H9 (cell line): ENCODE measurements at regions not wholly inside any gene's neighbourhood (a gene's known extent, or its start where the extent isn't known, plus 50 kb on each side); places are given as distances from the start of the nearest gene placed in this dataset.

ENCODE experiments used
- DNase-seq: peaks from one replicate; pipeline ENCODE4 v3.0.0-alpha.2; 2017
- H2AFZ ChIP-seq: one replicate; pipeline ENCODE4 v1.6.1; 2013; ENCODE audit warnings: mild to moderate bottlenecking, low read length, control low read depth, moderate library complexity
- H2AK5ac ChIP-seq: 2 replicates; pipeline ENCODE4 v1.6.1; 2013; ENCODE audit warnings: low read length, control low read depth, mixed read lengths; ENCODE audit not compliant: insufficient read length
- H2BK120ac ChIP-seq: one replicate; pipeline ENCODE4 v1.6.1; 2013; ENCODE audit warnings: low read depth, mild to moderate bottlenecking, low read length, control low read depth, inconsistent platforms; ENCODE audit not compliant: poor library complexity, severe bottlenecking
- H2BK12ac ChIP-seq: 2 replicates; pipeline ENCODE4 v1.6.1; 2013; ENCODE audit warnings: low read length, control low read depth, mixed read lengths, low read depth; ENCODE audit not compliant: insufficient read length
- H2BK15ac ChIP-seq: 2 replicates; pipeline ENCODE4 v1.6.1; 2013; ENCODE audit warnings: low read depth, low read length, control low read depth
- H2BK20ac ChIP-seq: one replicate; pipeline ENCODE4 v1.6.1; 2013; ENCODE audit warnings: low read depth, mild to moderate bottlenecking, low read length, control low read depth, inconsistent platforms; ENCODE audit not compliant: poor library complexity, severe bottlenecking
- H2BK5ac ChIP-seq: 2 replicates; pipeline ENCODE4 v1.6.1; 2013; ENCODE audit warnings: low read length, control low read depth, mixed read lengths; ENCODE audit not compliant: insufficient read length
- H3K14ac ChIP-seq: 2 replicates; pipeline ENCODE4 v1.6.1; 2013; ENCODE audit warnings: low read length, control low read depth; ENCODE audit not compliant: insufficient read depth
- H3K18ac ChIP-seq: 2 replicates; pipeline ENCODE4 v1.6.1; 2013; ENCODE audit warnings: low read depth, mild to moderate bottlenecking, mixed read lengths, low read length, control low read depth; ENCODE audit not compliant: insufficient read length
- H3K23ac ChIP-seq: 2 replicates; pipeline ENCODE4 v1.6.1; 2013; ENCODE audit warnings: low read length, control low read depth, mixed read lengths, low read depth; ENCODE audit not compliant: insufficient read length
- H3K23me2 ChIP-seq: 2 replicates; pipeline ENCODE4 v1.6.1; 2013; ENCODE audit warnings: low read depth, mild to moderate bottlenecking, mixed read lengths, low read length, control low read depth; ENCODE audit not compliant: insufficient read length, poor library complexity, severe bottlenecking
- H3K27ac ChIP-seq: 2 replicates; pipeline ENCODE4 v1.5.1; 2013; ENCODE audit warnings: low read length, control low read depth, mixed read lengths, low read depth; ENCODE audit not compliant: insufficient read length
- H3K27me3 ChIP-seq: 2 replicates; pipeline ENCODE4 v1.6.1; 2013; ENCODE audit warnings: low read length, control low read depth, inconsistent platforms; ENCODE audit not compliant: insufficient read depth
- H3K4ac ChIP-seq: 2 replicates; pipeline ENCODE4 v1.6.1; 2013; ENCODE audit warnings: low read depth, mild to moderate bottlenecking, control low read depth, inconsistent platforms, low read length, moderate library complexity
- H3K4me1 ChIP-seq: 2 replicates; pipeline ENCODE4 v1.6.1; 2013; ENCODE audit warnings: low read length, control low read depth, inconsistent platforms; ENCODE audit not compliant: insufficient read depth
- H3K4me2 ChIP-seq: 2 replicates; pipeline ENCODE4 v1.6.1; 2013; ENCODE audit warnings: low read length, control low read depth, mixed read lengths; ENCODE audit not compliant: insufficient read length, insufficient read depth
- H3K56ac ChIP-seq: 2 replicates; pipeline ENCODE4 v1.6.1; 2013; ENCODE audit warnings: low read depth, mild to moderate bottlenecking, mixed read lengths, low read length, control low read depth; ENCODE audit not compliant: insufficient read length
- H3K79me1 ChIP-seq: 2 replicates; pipeline ENCODE4 v1.6.1; 2013; ENCODE audit warnings: low read depth, mild to moderate bottlenecking, moderate library complexity, low read length, control low read depth, inconsistent platforms; ENCODE audit not compliant: insufficient read depth, poor library complexity, severe bottlenecking
- H3K79me2 ChIP-seq: 2 replicates; pipeline ENCODE4 v1.6.1; 2013; ENCODE audit warnings: low read length, control low read depth, inconsistent platforms; ENCODE audit not compliant: insufficient read depth
- H3K9ac ChIP-seq: 2 replicates; pipeline ENCODE4 v1.6.1; 2013; ENCODE audit warnings: low read length, control low read depth, mixed read lengths; ENCODE audit not compliant: insufficient read length; ENCODE audit errors: extremely low read depth
- H3K9me3 ChIP-seq: one replicate; pipeline ENCODE4 v1.6.1; 2013; ENCODE audit warnings: low read depth, low read length, inconsistent platforms; ENCODE audit not compliant: control insufficient read depth
- H3T11ph ChIP-seq: one replicate; pipeline ENCODE4 v1.6.1; 2013; ENCODE audit warnings: mild to moderate bottlenecking, low read length, control low read depth, inconsistent platforms
- H4K20me1 ChIP-seq: one replicate; pipeline ENCODE4 v1.6.1; 2013; ENCODE audit not compliant: control insufficient read depth, insufficient read length, insufficient read depth
- H4K5ac ChIP-seq: 2 replicates; pipeline ENCODE4 v1.6.1; 2013; ENCODE audit warnings: low read depth, mild to moderate bottlenecking, mixed read lengths, low read length, control low read depth; ENCODE audit not compliant: insufficient read length
- H4K8ac ChIP-seq: replicated peaks from 2 replicates; pipeline ENCODE4 v1.6.1; 2013; ENCODE audit warnings: low read length, control low read depth, mixed read lengths, low read depth; ENCODE audit not compliant: insufficient read length
- H4K91ac ChIP-seq: 2 replicates; pipeline ENCODE4 v1.6.1; 2013; ENCODE audit warnings: low read depth, mild to moderate bottlenecking, moderate library complexity, mixed read lengths, low read length, control low read depth; ENCODE audit not compliant: insufficient read length
- H3K27ac Mint-ChIP-seq, 3 experiments: 2 replicates in 2 of 3; 3 replicates in 1 of 3; pipeline ENCODE4 v1.8.0; 2020 to 2021; ENCODE audit warnings: mixed read lengths in 3 of 3, mild to moderate bottlenecking in 1 of 3, moderate library complexity in 1 of 3
- H3K27me3 Mint-ChIP-seq: 2 replicates; pipeline ENCODE4 v1.8.0; 2021; ENCODE audit warnings: low read depth, mild to moderate bottlenecking, moderate library complexity, mixed read lengths
- H3K36me3 Mint-ChIP-seq, 3 experiments: 2 replicates in 2 of 3; 3 replicates in 1 of 3; pipeline ENCODE4 v1.8.0; 2020 to 2021; ENCODE audit warnings: low read depth in 3 of 3, mixed read lengths in 3 of 3; ENCODE audit not compliant: insufficient read depth in 1 of 3
- H3K4me1 Mint-ChIP-seq, 2 experiments: 2 replicates each; pipeline ENCODE4 v1.8.0; 2020; ENCODE audit warnings: mixed read lengths in 2 of 2
- H3K4me3 Mint-ChIP-seq, 2 experiments: 2 replicates in 1 of 2; 3 replicates in 1 of 2; pipeline ENCODE4 v1.8.0; 2020 to 2021; ENCODE audit warnings: mild to moderate bottlenecking in 2 of 2, mixed read lengths in 2 of 2, moderate library complexity in 1 of 2
- H3K9me3 Mint-ChIP-seq, 2 experiments: 2 replicates in 1 of 2; 3 replicates in 1 of 2; pipeline ENCODE4 v1.8.0; 2020; ENCODE audit warnings: mild to moderate bottlenecking in 2 of 2, mixed read lengths in 2 of 2, moderate library complexity in 1 of 2
- WGBS: extraction: QIAGEN DNeasy Blood & Tissue Kit; methylation state at CpG from one replicate; pipeline ENCODE4 v1.1.7; 2013; ENCODE audit warnings: missing lambda C conversion rate, low lambda C conversion rate, mixed read lengths; ENCODE audit not compliant: insufficient read length; ENCODE audit errors: extremely low coverage; 5-methylcytosine and 5-hydroxymethylcytosine counted together
- TF ChIP-seq, protein P1 (sequence below): fragments of 200-600 bp; sonication (generic); conservative IDR thresholded peaks from 3 replicates; pipeline ENCODE4 v1.8.0; 2021; ENCODE audit warnings: antibody characterized with exemption, mild to moderate bottlenecking

DNA sequence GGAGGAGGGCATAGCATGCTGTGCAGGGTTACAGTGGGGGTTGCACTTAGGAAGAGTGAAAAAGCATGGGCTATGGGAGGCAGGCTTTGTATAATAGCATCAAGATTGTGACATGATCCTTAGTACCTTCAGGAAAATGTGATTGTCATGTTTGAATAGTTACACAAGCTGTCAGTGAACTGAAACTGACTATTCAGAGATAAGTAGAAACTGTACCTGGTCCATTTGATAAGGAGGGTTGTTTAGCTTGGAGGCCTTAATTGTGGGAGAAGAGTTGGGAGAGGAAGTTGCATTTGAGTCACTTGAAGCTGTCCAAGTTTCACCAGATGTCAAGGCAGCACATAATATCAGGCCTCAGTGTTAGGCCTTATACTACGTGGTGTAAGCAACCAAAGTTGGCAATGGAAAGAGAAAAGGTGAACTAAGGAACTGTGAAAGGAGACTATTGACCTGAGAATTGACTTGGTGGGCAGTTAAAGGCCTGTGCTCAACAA, 85.0 kb downstream of the TEX13C start:
- Histone ChIP-seq H2AK5ac (no peak overlapping the region), H2BK20ac (no peak overlapping the region), H3K4me2 (no peak overlapping the region), H3K79me2 (no peaks in the 10 kb centered on the region), H3K4me1 (no peaks in the 10 kb centered on the region), H4K5ac (no peak overlapping the region), H3K4ac (no peak overlapping the region), H3K14ac (no peak overlapping the region), H2BK120ac (no peak overlapping the region), H3K56ac (no peak overlapping the region), H3K9ac (no peak overlapping the region), H3K18ac (no peak overlapping the region), H3T11ph (no peak overlapping the region), H4K91ac (no peak overlapping the region), H3K27me3 (no peaks in the 10 kb centered on the region), H2BK12ac (no peak overlapping the region), H3K9me3 (no peaks in the 10 kb centered on the region), H2BK15ac (no peak overlapping the region), H3K79me1 (no peaks in the 10 kb centered on the region), H3K27ac (no peak overlapping the region), H2AFZ (no peak overlapping the region), H3K23ac (no peak overlapping the region), H4K8ac (no peak overlapping the region), H4K20me1 (no peaks in the 10 kb centered on the region), H2BK5ac (no peak overlapping the region), H3K23me2 (no peaks in the 10 kb centered on the region)
- no peak for DNase-seq
- TF ChIP-seq, protein P1, sequence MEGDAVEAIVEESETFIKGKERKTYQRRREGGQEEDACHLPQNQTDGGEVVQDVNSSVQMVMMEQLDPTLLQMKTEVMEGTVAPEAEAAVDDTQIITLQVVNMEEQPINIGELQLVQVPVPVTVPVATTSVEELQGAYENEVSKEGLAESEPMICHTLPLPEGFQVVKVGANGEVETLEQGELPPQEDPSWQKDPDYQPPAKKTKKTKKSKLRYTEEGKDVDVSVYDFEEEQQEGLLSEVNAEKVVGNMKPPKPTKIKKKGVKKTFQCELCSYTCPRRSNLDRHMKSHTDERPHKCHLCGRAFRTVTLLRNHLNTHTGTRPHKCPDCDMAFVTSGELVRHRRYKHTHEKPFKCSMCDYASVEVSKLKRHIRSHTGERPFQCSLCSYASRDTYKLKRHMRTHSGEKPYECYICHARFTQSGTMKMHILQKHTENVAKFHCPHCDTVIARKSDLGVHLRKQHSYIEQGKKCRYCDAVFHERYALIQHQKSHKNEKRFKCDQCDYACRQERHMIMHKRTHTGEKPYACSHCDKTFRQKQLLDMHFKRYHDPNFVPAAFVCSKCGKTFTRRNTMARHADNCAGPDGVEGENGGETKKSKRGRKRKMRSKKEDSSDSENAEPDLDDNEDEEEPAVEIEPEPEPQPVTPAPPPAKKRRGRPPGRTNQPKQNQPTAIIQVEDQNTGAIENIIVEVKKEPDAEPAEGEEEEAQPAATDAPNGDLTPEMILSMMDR: no peak
- Mint-ChIP-seq H3K27me3 (no peaks in the 10 kb centered on the region), H3K4me3 (no peak overlapping the region; a peak in 1 of 5 replicates), H3K36me3 (peaks cover 17 to 28% (median 17%) of the 10 kb centered on the region in 3 experiments), H3K27ac (no peak overlapping the region), H3K9me3 (peaks cover 3 to 7% of the 10 kb centered on the region in 2 experiments; a peak in 4 of 5 replicates), H3K4me1 (peaks cover 5 to 17% of the 10 kb centered on the region in 2 experiments; a peak in 3 of 4 replicates)
- WGBS: no CpG with 5 or more reads among the region's 1 CpG
